ENCODE measurements at regions not wholly inside any gene's neighbourhood (a gene's known extent, or its start where the extent isn't known, plus 50 kb on each side); places are given as distances from the start of the nearest gene placed in this dataset.

DNA sequence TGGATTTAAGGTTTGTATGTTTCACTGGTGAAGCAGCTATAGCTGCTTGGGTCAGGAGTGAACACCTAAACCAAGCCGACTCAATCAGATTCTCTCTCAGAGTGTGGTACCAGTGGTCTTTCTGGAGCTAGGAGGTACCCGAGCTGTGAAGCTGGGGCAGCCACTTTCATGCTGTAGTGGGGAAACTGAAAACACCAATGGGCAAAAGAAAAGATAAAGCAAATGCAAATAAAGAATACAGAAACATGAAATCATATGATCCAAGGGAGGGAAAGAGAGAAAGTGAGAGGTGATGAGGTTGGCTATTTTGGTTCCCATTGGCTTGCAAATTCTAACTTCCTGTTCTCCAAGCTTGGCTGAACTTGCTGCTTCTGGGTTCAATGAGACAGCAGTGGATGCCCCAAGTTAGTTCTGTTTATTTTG lies 212.3 kb upstream of the CFAP20DC start:
- Histone ChIP-seq H3K79me2 (ENCODE audit: low read depth) (no peaks in the 10 kb centered on the region), H3K9me3 (ENCODE audit: insufficient read depth, low read depth) (no peaks in the 10 kb centered on the region), H2AFZ (no peak overlapping the region), H3K4me2 (no peak overlapping the region), H3K4me3 (no peak overlapping the region), H3K27me3 (ENCODE audit: insufficient read depth, low read depth) (no peaks in the 10 kb centered on the region), H3K4me1 (replicated peaks; ENCODE audit: insufficient read depth) (no peaks in the 10 kb centered on the region), H3K9me2 (ENCODE audit: insufficient read depth) (no peaks in the 10 kb centered on the region), H3K36me3 (ENCODE audit: low read depth) (no peaks in the 10 kb centered on the region), H4K20me1 (ENCODE audit: insufficient read depth) (no peaks in the 10 kb centered on the region), H3F3A (ENCODE audit: insufficient read depth, low read depth) (no peaks in the 10 kb centered on the region), H3K27ac (no peak overlapping the region)
- ChIA-PET POLR2A (ENCODE audit: unreplicated experiment) (no interaction called here), CTCF (no interaction called here)
- no peak for TF ChIP-seq EZH2 (IDR thresholded peaks at IDR 0.05; ENCODE audit: low read depth)
- TF ChIP-seq, protein P1, sequence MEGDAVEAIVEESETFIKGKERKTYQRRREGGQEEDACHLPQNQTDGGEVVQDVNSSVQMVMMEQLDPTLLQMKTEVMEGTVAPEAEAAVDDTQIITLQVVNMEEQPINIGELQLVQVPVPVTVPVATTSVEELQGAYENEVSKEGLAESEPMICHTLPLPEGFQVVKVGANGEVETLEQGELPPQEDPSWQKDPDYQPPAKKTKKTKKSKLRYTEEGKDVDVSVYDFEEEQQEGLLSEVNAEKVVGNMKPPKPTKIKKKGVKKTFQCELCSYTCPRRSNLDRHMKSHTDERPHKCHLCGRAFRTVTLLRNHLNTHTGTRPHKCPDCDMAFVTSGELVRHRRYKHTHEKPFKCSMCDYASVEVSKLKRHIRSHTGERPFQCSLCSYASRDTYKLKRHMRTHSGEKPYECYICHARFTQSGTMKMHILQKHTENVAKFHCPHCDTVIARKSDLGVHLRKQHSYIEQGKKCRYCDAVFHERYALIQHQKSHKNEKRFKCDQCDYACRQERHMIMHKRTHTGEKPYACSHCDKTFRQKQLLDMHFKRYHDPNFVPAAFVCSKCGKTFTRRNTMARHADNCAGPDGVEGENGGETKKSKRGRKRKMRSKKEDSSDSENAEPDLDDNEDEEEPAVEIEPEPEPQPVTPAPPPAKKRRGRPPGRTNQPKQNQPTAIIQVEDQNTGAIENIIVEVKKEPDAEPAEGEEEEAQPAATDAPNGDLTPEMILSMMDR (conservative IDR thresholded peaks at IDR 0.05), result no peak
- intact Hi-C loops (cut with micrococcal nuclease; ENCODE audit: unreplicated experiment), result no loop called here
- BruUV-seq (replicated peaks), result no TSS peak
- DNase-seq, result no peak

DNA sequence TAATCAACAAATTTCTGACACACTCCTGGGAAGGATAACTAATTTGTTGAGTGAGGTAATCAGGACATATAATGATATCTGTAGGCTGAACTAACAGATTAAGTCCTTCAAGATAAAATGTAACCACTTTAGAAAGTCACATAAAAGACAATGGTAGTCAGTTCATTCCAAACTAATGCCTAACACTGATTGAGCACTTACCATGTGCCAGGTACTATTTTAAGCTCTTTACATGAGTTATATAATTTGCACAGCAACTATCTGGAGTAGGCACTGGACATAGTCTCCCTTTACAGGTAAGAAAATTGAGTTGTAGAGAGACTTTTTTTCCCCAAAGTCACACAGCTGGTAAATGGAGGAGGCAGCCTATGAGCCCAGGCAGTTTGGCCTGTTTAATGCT lies 211.2 kb upstream of the CFAP20DC start:
- Histone ChIP-seq H3F3A (ENCODE audit: insufficient read depth, low read depth) (no peaks in the 10 kb centered on the region), H3K4me2 (no peak overlapping the region), H3K36me3 (ENCODE audit: low read depth) (no peaks in the 10 kb centered on the region), H3K27me3 (ENCODE audit: insufficient read depth, low read depth) (no peaks in the 10 kb centered on the region), H3K27ac (no peak overlapping the region), H4K20me1 (ENCODE audit: insufficient read depth) (no peaks in the 10 kb centered on the region), H2AFZ (no peak overlapping the region), H3K9me3 (ENCODE audit: insufficient read depth, low read depth) (no peaks in the 10 kb centered on the region), H3K4me1 (replicated peaks; ENCODE audit: insufficient read depth) (no peaks in the 10 kb centered on the region), H3K79me2 (ENCODE audit: low read depth) (no peaks in the 10 kb centered on the region), H3K9me2 (ENCODE audit: insufficient read depth) (no peaks in the 10 kb centered on the region), H3K4me3 (no peak overlapping the region)
- no TSS peak for BruUV-seq (replicated peaks)
- intact Hi-C loops (cut with micrococcal nuclease; ENCODE audit: unreplicated experiment), result no loop called here
- no peak for DNase-seq
- CTCF ChIA-PET, result no interaction called here
- POLR2A ChIA-PET (ENCODE audit: unreplicated experiment), result no interaction called here
- TF ChIP-seq, protein P1 (conservative IDR thresholded peaks at IDR 0.05), result no peak
- no peak for TF ChIP-seq EZH2 (IDR thresholded peaks at IDR 0.05; ENCODE audit: low read depth)

DNA sequence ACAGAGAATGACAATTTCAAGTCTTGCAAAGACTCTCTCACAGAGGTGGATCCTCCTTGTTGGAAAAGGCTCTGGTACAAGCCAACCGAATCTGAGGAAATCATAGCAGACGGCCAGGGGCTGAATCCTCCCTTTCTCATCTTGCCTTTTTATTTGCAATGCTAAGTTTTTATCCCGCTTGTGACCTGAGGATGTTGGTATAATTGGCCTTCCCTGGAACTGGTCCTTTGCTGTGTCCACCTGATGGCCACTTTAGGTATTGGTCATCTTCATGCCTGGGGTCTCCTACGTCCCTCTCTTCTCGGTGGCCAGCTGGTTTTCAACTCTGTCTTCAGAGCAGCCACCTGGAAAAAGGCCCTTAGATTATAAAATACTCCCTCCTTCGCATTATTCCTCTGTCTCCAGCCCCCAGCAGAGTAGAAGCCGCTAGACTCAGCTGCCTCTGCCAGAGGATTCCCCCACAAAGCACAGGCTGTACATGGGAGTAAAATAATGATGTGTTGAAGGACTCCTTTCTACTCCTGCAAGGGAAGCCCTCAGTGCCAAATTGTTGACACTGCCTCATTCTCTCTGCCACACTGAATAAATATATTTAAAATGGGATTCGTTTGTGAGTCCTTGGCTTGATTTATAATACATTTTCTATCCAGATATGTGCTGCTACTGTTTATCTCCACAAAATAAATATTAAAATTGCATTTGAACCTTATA lies 208.9 kb upstream of the CFAP20DC start:
- Histone ChIP-seq H3K9me2 (ENCODE audit: insufficient read depth) (no peaks in the 10 kb centered on the region), H3K79me2 (ENCODE audit: low read depth) (no peaks in the 10 kb centered on the region), H3K4me2 (no peak overlapping the region), H2AFZ (no peak overlapping the region), H3K27me3 (ENCODE audit: insufficient read depth, low read depth) (no peaks in the 10 kb centered on the region), H3K4me3 (no peak overlapping the region), H3K9me3 (ENCODE audit: insufficient read depth, low read depth) (no peaks in the 10 kb centered on the region), H3K36me3 (ENCODE audit: low read depth) (no peaks in the 10 kb centered on the region), H4K20me1 (ENCODE audit: insufficient read depth) (no peaks in the 10 kb centered on the region), H3F3A (ENCODE audit: insufficient read depth, low read depth) (no peaks in the 10 kb centered on the region), H3K4me1 (replicated peaks; ENCODE audit: insufficient read depth) (no peaks in the 10 kb centered on the region), H3K27ac (no peak overlapping the region)
- POLR2A ChIA-PET (ENCODE audit: unreplicated experiment), result no interaction called here
- CTCF ChIA-PET, result no interaction called here
- TF ChIP-seq, protein P1 (conservative IDR thresholded peaks at IDR 0.05), result no peak
- no peak for TF ChIP-seq EZH2 (IDR thresholded peaks at IDR 0.05; ENCODE audit: low read depth)
- no peak for DNase-seq
- no TSS peak for BruUV-seq (replicated peaks)
- intact Hi-C loops (cut with micrococcal nuclease; ENCODE audit: unreplicated experiment), result no loop called here

All from PC-9 (cell line).